Type B pancreatic cell (in vitro differentiated cells): ENCODE measurements at regions not wholly inside any gene's neighbourhood (a gene's known extent, or its start where the extent isn't known, plus 50 kb on each side); places are given as distances from the start of the nearest gene placed in this dataset.

ENCODE experiments used
- DNase-seq: peaks from one replicate; pipeline ENCODE4 v3.0.0; 2021; ENCODE audit warnings: mixed read lengths; ENCODE audit not compliant: unreplicated experiment; ENCODE audit errors: extremely low spot score
- H3K27ac Mint-ChIP-seq: 2 replicates; pipeline ENCODE4 v1.8.0; 2021; ENCODE audit warnings: mild to moderate bottlenecking, mixed read lengths
- H3K27me3 Mint-ChIP-seq: 2 replicates; pipeline ENCODE4 v1.8.0; 2021; ENCODE audit warnings: mixed read lengths
- H3K36me3 Mint-ChIP-seq: 2 replicates; pipeline ENCODE4 v1.8.0; 2021; ENCODE audit warnings: mixed read lengths
- H3K4me1 Mint-ChIP-seq: one replicate; pipeline ENCODE4 v1.8.0; 2021; ENCODE audit warnings: mixed read lengths; ENCODE audit not compliant: unreplicated experiment
- H3K4me3 Mint-ChIP-seq: 2 replicates; pipeline ENCODE4 v1.8.0; 2021; ENCODE audit warnings: mild to moderate bottlenecking, mixed read lengths
- H3K9me3 Mint-ChIP-seq: 2 replicates; pipeline ENCODE4 v1.8.0; 2021; ENCODE audit warnings: mixed read lengths
- microRNA-seq: library from miRNA; unstranded; fragments of <30 nt; microRNA quantifications from one replicate; pipeline ENCODE4, GENCODE V29; 2020
- TF ChIP-seq, protein P1 (sequence below): fragments of 200-600 bp; sonication (generic); conservative IDR thresholded peaks from 2 replicates; pipeline ENCODE4 v1.5.0; 2021; ENCODE audit warnings: antibody characterized with exemption, mild to moderate bottlenecking

DNA sequence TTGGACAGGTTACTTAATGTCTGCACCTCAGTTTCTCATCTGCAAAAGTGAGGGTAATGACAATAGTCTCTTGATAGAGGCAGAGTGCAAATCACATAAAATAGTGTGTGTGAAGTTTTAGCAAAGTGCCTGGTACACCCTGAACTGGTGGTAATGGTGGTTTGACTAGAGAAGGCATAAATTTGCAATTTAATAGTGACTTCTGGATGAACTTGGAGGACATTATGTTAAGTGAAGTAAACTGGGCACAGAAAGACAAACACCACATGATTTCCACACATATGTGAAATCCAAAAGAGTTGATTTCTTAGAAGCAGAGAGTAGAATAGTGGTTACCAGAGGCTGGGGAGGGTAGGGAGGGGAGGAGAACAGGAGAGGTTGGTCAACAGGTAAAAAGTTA lies 54.8 kb upstream of the FUT8 start:
- no peak overlapping the region for H3K27ac Mint-ChIP-seq
- no peaks in the 10 kb centered on the region for H3K27me3 Mint-ChIP-seq
- TF ChIP-seq, protein P1, sequence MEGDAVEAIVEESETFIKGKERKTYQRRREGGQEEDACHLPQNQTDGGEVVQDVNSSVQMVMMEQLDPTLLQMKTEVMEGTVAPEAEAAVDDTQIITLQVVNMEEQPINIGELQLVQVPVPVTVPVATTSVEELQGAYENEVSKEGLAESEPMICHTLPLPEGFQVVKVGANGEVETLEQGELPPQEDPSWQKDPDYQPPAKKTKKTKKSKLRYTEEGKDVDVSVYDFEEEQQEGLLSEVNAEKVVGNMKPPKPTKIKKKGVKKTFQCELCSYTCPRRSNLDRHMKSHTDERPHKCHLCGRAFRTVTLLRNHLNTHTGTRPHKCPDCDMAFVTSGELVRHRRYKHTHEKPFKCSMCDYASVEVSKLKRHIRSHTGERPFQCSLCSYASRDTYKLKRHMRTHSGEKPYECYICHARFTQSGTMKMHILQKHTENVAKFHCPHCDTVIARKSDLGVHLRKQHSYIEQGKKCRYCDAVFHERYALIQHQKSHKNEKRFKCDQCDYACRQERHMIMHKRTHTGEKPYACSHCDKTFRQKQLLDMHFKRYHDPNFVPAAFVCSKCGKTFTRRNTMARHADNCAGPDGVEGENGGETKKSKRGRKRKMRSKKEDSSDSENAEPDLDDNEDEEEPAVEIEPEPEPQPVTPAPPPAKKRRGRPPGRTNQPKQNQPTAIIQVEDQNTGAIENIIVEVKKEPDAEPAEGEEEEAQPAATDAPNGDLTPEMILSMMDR = no peak
- H3K4me3 Mint-ChIP-seq = no peak overlapping the region
- no peaks in the 10 kb centered on the region for H3K9me3 Mint-ChIP-seq
- no peaks in the 10 kb centered on the region for H3K36me3 Mint-ChIP-seq
- DNase-seq = no peak
- peaks cover 6% of the 10 kb centered on the region for H3K4me1 Mint-ChIP-seq

DNA sequence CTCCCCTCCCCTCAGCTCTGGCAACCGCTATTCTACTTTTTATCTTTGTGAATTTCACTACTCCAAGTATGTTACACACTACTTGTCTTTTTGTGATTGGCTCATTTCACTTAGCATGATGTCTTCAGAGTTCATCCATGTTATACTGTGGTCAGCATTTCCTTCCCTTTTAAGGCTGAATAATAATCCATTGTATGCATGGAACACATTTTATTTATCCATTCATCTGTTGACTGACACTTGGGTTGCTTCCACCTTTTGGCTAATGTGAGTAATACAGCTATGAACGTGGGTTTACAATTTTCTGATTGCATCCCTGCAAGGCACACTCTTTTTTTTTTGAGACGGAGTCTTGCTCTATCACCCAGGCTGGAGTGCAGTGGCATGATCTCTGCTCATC lies 53.0 kb upstream of the FUT8 start:
- TF ChIP-seq, protein P1 = no peak
- Mint-ChIP-seq H3K36me3 (no peaks in the 10 kb centered on the region), H3K27ac (no peak overlapping the region), H3K4me1 (peaks cover 6% of the 10 kb centered on the region), H3K4me3 (no peak overlapping the region), H3K27me3 (no peaks in the 10 kb centered on the region), H3K9me3 (no peaks in the 10 kb centered on the region)
- DNase-seq = no peak

GRCh38 chr14:65360144-65360784 lies 52.3 kb upstream of the FUT8 start:
- Mint-ChIP-seq H3K27ac (no peak overlapping the region), H3K4me1 (peaks cover 6% of the 10 kb centered on the region), H3K9me3 (no peaks in the 10 kb centered on the region), H3K27me3 (no peaks in the 10 kb centered on the region), H3K36me3 (no peaks in the 10 kb centered on the region), H3K4me3 (no peak overlapping the region)
- TF ChIP-seq, protein P1 = no peak
- no peak for DNase-seq

GRCh38 chr14:65361920-65362319 lies 50.6 kb upstream of the FUT8 start:
- TF ChIP-seq, protein P1 = no peak
- no peaks in the 10 kb centered on the region for H3K36me3 Mint-ChIP-seq
- no peak for DNase-seq
- H3K27ac Mint-ChIP-seq = no peak overlapping the region
- H3K9me3 Mint-ChIP-seq = no peaks in the 10 kb centered on the region
- peaks cover 6% of the 10 kb centered on the region for H3K4me1 Mint-ChIP-seq
- no peaks in the 10 kb centered on the region for H3K27me3 Mint-ChIP-seq
- no peak overlapping the region for H3K4me3 Mint-ChIP-seq

Small RNAs in the stretch of these regions (microRNA-seq; reads per million reads assigned to microRNA genes)
- gene MIR4708 = 1.4 reads per million
